Astrocyte of the cerebellum (primary cell): ENCODE measurements at regions not wholly inside any gene's neighbourhood (a gene's known extent, or its start where the extent isn't known, plus 50 kb on each side); places are given as distances from the start of the nearest gene placed in this dataset.

ENCODE experiments used
- DNase-seq: peaks from one replicate; pipeline ENCODE4 v3.0.0-alpha.2; 2011; ENCODE audit warnings: low read depth
- H3K4me3 ChIP-seq: 2 replicates; pipeline ENCODE4 v1.5.1; 2011; ENCODE audit warnings: mild to moderate bottlenecking, low read depth, low read length, moderate library complexity
- in situ Hi-C: cut with HindIII; loops from 2 replicates; pipeline ENCODE4 v1.10.0; 2017; ENCODE audit warnings: low sequenced_read_pairs
- TF ChIP-seq, protein P1 (sequence below): IDR thresholded peaks from 2 replicates; pipeline ENCODE4 v1.5.1; 2012; ENCODE audit warnings: low read length, low read depth, moderate library complexity, mild to moderate bottlenecking; ENCODE audit errors: missing control alignments

GRCh38 chr7:53542157-53542556 lies 506.7 kb downstream of the POM121L12 start:
- DNase-seq, result no peak
- TF ChIP-seq, protein P1, sequence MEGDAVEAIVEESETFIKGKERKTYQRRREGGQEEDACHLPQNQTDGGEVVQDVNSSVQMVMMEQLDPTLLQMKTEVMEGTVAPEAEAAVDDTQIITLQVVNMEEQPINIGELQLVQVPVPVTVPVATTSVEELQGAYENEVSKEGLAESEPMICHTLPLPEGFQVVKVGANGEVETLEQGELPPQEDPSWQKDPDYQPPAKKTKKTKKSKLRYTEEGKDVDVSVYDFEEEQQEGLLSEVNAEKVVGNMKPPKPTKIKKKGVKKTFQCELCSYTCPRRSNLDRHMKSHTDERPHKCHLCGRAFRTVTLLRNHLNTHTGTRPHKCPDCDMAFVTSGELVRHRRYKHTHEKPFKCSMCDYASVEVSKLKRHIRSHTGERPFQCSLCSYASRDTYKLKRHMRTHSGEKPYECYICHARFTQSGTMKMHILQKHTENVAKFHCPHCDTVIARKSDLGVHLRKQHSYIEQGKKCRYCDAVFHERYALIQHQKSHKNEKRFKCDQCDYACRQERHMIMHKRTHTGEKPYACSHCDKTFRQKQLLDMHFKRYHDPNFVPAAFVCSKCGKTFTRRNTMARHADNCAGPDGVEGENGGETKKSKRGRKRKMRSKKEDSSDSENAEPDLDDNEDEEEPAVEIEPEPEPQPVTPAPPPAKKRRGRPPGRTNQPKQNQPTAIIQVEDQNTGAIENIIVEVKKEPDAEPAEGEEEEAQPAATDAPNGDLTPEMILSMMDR, result no peak
- no peak overlapping the region for H3K4me3 ChIP-seq
- in situ Hi-C loops, result no loop called here
